Activated CD4-positive, alpha-beta T cell treated with anti-CD3 and anti-CD28 coated beads for 36 hours (primary cell): ENCODE measurements at regions not wholly inside any gene's neighbourhood (a gene's known extent, or its start where the extent isn't known, plus 50 kb on each side); places are given as distances from the start of the nearest gene placed in this dataset.
"Not testable (repeated sequence)": the region's sequence is repeated elsewhere in the genome, so short reads cannot be mapped to it uniquely, and the experiment has no call there.

Experiments
- ATAC-seq: fragments of 200-7000 bp; cut with Tn5 transposase; one replicate; pipeline ENCODE4 v1.10.0; 2021; ENCODE audit warnings: mild to moderate bottlenecking, moderate library complexity
- CTCF ChIA-PET: fragments of 350-600 bp; sonication (Branson Sonifier 250); formaldehyde crosslinking; loops from one replicate; lab custom pipeline; 2021; ENCODE audit warnings: antibody characterized with exemption; lab: Charles Lee
- POLR2A ChIA-PET: fragments of 350-600 bp; sonication (Branson Sonifier 250); formaldehyde crosslinking; loops from one replicate; lab custom pipeline; 2021; ENCODE audit warnings: antibody characterized with exemption, inconsistent platforms; lab: Charles Lee
- DNase-seq: peaks from one replicate; pipeline ENCODE4 v3.0.0-alpha.2; 2020
- H3K27ac Mint-ChIP-seq: one replicate; pipeline ENCODE4 v1.8.0; 2021; ENCODE audit warnings: mixed read lengths
- H3K27me3 Mint-ChIP-seq: one replicate; pipeline ENCODE4 v1.8.0; 2021; ENCODE audit warnings: mixed read lengths
- H3K36me3 Mint-ChIP-seq: one replicate; pipeline ENCODE4 v1.8.0; 2021; ENCODE audit warnings: low read depth, mixed read lengths
- H3K4me1 Mint-ChIP-seq: one replicate; pipeline ENCODE4 v1.8.0; 2021; ENCODE audit warnings: mixed read lengths
- H3K4me3 Mint-ChIP-seq: one replicate; pipeline ENCODE4 v1.8.0; 2021; ENCODE audit warnings: mild to moderate bottlenecking, moderate library complexity, mixed read lengths
- H3K9me3 Mint-ChIP-seq: one replicate; pipeline ENCODE4 v1.8.0; 2021; ENCODE audit warnings: low read depth, mixed read lengths
- intact Hi-C, 2 experiments: fragments of 100-400 bp; cut with DNase I in 1 of 2; cut with micrococcal nuclease in 1 of 2; formaldehyde crosslinking; loops; one replicate each; pipeline versions ENCODE4 v1.14.2 to v1.15.1; 2022 to 2024; cut with DNase I, micrococcal nuclease

DNA sequence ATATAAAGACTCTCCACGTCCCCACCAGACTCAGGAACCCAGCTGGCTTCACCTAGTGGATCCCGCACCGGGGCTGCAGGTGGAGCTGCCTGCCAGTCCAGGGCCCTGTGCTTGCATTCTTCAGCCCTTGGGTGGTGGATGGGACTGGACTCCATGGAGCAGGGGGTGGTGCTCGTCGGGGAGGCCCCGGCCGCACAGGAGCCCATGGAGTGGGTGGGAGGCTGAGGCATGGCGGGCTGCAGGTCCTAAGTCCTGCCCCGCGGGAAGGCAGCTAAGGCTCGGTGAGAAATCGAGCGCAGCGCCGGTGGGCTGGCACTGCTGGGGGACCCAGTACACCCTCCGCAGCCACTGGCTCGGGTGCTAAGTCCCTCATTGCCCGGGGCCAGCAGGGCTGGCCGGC, 90.8 kb upstream of the EMCN start:
- H3K36me3 Mint-ChIP-seq, CTCF ChIA-PET, H3K9me3 Mint-ChIP-seq, H3K27ac Mint-ChIP-seq, POLR2A ChIA-PET, intact Hi-C loops, ATAC-seq, H3K27me3 Mint-ChIP-seq, DNase-seq, H3K4me3 Mint-ChIP-seq: not testable (repeated sequence)
- H3K4me1 Mint-ChIP-seq = peaks cover 11% of the 10 kb centered on the region

- peaks cover 8% of the 10 kb centered on the region for H3K4me1 Mint-ChIP-seq
- H3K27ac Mint-ChIP-seq = no peak overlapping the region
- no peaks in the 10 kb centered on the region for H3K9me3 Mint-ChIP-seq
- ChIA-PET CTCF (interaction anchor here (1.2 kb wide), 1 partner anchor 13 kb away, joined by 3 read pairs; no protein-coding TSS in a partner anchor), POLR2A (no interaction called here)
- ATAC-seq = no peak
- H3K4me3 Mint-ChIP-seq = no peak overlapping the region
- H3K27me3 Mint-ChIP-seq = peaks cover 2% of the 10 kb centered on the region
- H3K36me3 Mint-ChIP-seq = no peaks in the 10 kb centered on the region
- intact Hi-C loops = no loop called here
- no peak for DNase-seq
These were observed 87.3 kb upstream of the EMCN start for GRCh38 chr4:100605144-100605543.

DNA sequence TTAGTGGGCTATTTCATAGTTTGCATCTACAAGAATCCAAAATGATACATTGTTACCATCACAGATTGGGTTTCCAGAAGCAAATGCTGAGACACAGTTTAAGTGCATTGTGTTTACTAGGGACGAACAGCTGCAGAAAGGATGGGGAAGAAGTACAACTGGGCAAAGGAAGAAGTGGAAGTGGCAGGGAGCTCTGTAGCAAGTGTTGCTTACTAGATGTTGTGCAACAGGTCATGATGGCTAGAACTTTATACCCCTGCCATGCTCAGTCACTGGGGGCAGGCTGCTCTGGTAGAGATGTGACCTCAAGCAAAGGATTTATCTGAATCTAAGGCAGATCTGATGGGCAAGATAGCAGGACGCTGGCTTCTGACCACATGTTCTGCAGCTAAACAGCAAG, 76.1 kb upstream of the EMCN start:
- no peaks in the 10 kb centered on the region for H3K36me3 Mint-ChIP-seq
- ATAC-seq (no peak), DNase-seq (no peak)
- no peak overlapping the region for H3K4me3 Mint-ChIP-seq
- intact Hi-C loops = no loop called here
- no peak overlapping the region for H3K27ac Mint-ChIP-seq
- ChIA-PET POLR2A (no interaction called here), CTCF (no interaction called here)
- H3K27me3 Mint-ChIP-seq = peaks cover 2% of the 10 kb centered on the region
- H3K4me1 Mint-ChIP-seq = peaks cover 9% of the 10 kb centered on the region
- H3K9me3 Mint-ChIP-seq = no peaks in the 10 kb centered on the region

DNA sequence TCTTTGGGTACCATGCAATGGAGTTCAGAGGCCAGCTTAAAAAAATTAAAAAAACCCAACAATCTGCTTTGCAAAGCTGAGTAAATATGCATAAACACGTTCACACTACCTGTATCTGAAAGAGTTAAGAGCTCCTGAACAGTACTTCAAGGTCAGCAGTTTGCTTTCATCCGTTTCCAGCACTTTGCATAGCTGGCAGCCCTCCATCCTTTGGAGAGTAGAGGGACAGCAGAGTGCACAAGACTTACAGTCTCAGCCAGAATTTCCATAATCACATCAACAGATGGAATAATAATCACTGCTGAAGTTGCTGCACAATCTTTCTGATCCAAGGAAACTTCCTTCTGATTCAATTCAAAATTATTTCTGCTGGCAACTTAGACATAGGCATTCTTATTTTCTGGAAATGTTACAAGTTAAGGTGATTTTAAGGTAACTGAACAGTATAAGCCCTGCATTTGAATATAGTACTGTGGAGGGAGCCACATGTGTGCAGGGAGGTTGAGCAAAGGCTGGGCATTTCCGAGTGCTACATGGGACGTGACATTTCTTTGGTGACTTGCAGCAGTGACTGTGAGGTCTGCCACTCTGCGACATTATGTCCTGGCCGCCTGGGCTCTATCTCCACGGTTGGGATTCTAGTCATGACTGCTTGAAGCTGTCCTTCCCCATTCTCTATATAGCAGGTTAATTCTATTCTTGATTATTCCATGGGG, 73.5 kb upstream of the EMCN start:
- ATAC-seq (no peak), DNase-seq (no peak)
- ChIA-PET POLR2A (no interaction called here), CTCF (interaction anchor here (1.5 kb wide), 1 partner anchor 11 kb away, joined by 3 read pairs; no protein-coding TSS in a partner anchor)
- no peak overlapping the region for H3K4me3 Mint-ChIP-seq
- H3K4me1 Mint-ChIP-seq = peaks cover 9% of the 10 kb centered on the region
- H3K9me3 Mint-ChIP-seq = no peaks in the 10 kb centered on the region
- intact Hi-C loops = no loop called here
- H3K36me3 Mint-ChIP-seq = no peaks in the 10 kb centered on the region
- peaks cover 2% of the 10 kb centered on the region for H3K27me3 Mint-ChIP-seq
- H3K27ac Mint-ChIP-seq = no peak overlapping the region

DNA sequence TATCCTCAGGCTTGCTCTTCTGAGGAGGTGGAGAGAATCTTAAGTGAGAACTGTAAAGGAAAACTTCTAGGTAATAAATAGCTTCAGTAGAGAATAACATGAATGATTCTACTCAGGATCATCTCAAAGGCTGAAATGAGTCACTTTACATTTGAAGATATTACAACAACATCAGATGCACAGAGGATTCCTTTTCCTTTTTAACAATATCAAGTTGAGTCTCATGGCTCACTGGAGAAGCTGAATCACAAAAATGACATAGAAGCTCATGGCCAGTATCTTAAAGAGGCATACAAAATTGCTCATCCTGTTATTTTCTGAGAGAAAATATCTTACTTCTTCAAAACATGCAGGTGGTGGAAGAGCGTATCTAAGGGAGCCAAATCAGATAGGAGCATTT, 72.5 kb upstream of the EMCN start:
- H3K36me3 Mint-ChIP-seq = no peaks in the 10 kb centered on the region
- H3K4me3 Mint-ChIP-seq = no peak overlapping the region
- ChIA-PET CTCF (no interaction called here), POLR2A (no interaction called here)
- H3K27ac Mint-ChIP-seq = no peak overlapping the region
- H3K9me3 Mint-ChIP-seq = peaks cover 1% of the 10 kb centered on the region
- ATAC-seq (peak; percentile 57), DNase-seq (no peak)
- H3K4me1 Mint-ChIP-seq = peaks cover 9% of the 10 kb centered on the region
- peaks cover 2% of the 10 kb centered on the region for H3K27me3 Mint-ChIP-seq
- intact Hi-C loops = no loop called here

- peaks cover 1% of the 10 kb centered on the region for H3K9me3 Mint-ChIP-seq
- POLR2A ChIA-PET = no interaction called here
These were observed 70.3 kb upstream of the EMCN start for GRCh38 chr4:100588076-100588475.

DNA sequence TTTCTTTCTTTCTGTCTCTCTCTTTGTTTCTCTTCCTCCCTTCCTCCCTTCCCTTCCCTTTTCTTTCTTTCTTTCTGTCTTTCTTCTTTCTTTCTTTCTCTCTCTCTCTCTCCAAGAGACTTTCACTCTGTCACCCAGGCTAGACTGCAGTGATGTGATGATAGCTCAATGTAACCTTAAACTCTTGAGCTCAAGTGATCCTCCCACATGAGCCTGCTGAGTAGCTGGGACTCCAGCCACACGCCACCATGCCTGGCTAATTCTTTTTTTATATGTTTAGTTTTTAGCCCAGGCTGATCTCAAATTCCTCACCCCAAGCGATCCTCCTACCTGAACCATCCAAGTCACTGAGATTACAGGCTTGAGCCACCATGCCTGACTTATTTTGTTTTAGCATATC, 64.3 kb upstream of the EMCN start:
- intact Hi-C loops = no loop called here
- no peak for ATAC-seq
- ChIA-PET CTCF (no interaction called here), POLR2A (no interaction called here)
- Mint-ChIP-seq H3K27ac (no peak overlapping the region), H3K36me3 (no peaks in the 10 kb centered on the region), H3K4me1 (no peaks in the 10 kb centered on the region), H3K27me3 (peaks cover 2% of the 10 kb centered on the region), H3K4me3 (no peak overlapping the region), H3K9me3 (peaks cover 1% of the 10 kb centered on the region)
- DNase-seq = no peak

More at GRCh38 chr4:100588076-100588475, 70.3 kb upstream of the EMCN start:
- DNase-seq (no peak), ATAC-seq (no peak)
- Mint-ChIP-seq H3K36me3 (no peaks in the 10 kb centered on the region), H3K27ac (no peak overlapping the region), H3K4me3 (no peak overlapping the region), H3K4me1 (peaks cover 9% of the 10 kb centered on the region), H3K27me3 (peaks cover 2% of the 10 kb centered on the region)
- CTCF ChIA-PET = interaction anchor here (0.9 kb wide), 1 partner anchor 522 kb away, joined by 3 read pairs; no protein-coding TSS in a partner anchor
- intact Hi-C loops = no loop called here

GRCh38 chr4:100581337-100581736, 63.5 kb upstream of the EMCN start:
- no peaks in the 10 kb centered on the region for H3K36me3 Mint-ChIP-seq
- intact Hi-C loops = no loop called here
- no peak overlapping the region for H3K4me3 Mint-ChIP-seq
- POLR2A ChIA-PET = no interaction called here
- H3K27me3 Mint-ChIP-seq = peaks cover 2% of the 10 kb centered on the region
- DNase-seq (peak; percentile 8), ATAC-seq (peak; percentile 74)
- CTCF ChIA-PET = interaction anchor here (0.8 kb wide), 1 partner anchor 10 kb away, joined by 3 read pairs; no protein-coding TSS in a partner anchor
- no peak overlapping the region for H3K27ac Mint-ChIP-seq
- H3K4me1 Mint-ChIP-seq = no peaks in the 10 kb centered on the region
- peaks cover 1% of the 10 kb centered on the region for H3K9me3 Mint-ChIP-seq

GRCh38 chr4:100576570-100576969, 58.7 kb upstream of the EMCN start:
- ATAC-seq (peak; percentile 30), DNase-seq (no peak)
- Mint-ChIP-seq H3K27me3 (peaks cover 2% of the 10 kb centered on the region), H3K4me3 (no peak overlapping the region), H3K27ac (no peak overlapping the region), H3K36me3 (no peaks in the 10 kb centered on the region), H3K4me1 (no peaks in the 10 kb centered on the region), H3K9me3 (no peaks in the 10 kb centered on the region)
- ChIA-PET POLR2A (no interaction called here), CTCF (no interaction called here)
- intact Hi-C loops = no loop called here

DNA sequence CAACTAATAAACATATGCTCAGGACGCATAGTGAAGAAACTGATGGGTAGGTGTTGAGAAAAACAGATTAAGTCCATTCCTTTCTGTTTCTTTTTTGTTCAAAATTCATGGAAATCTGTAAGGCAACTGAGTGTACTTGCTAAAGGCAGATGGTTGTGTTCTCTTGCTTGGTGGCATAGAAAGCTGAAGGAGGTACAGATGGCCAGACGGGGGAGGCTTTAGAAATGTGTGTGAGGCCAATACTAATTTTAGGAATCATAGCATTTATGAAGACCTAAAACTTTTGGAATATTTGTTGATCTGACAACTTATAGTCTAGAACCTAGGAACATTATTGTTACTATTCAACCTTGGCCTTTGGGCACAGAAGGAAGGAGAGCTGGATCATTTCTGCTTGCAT, 56.8 kb upstream of the EMCN start:
- ChIA-PET CTCF (no interaction called here), POLR2A (no interaction called here)
- Mint-ChIP-seq H3K27ac (no peak overlapping the region), H3K4me3 (no peak overlapping the region), H3K27me3 (no peaks in the 10 kb centered on the region), H3K9me3 (no peaks in the 10 kb centered on the region), H3K36me3 (no peaks in the 10 kb centered on the region), H3K4me1 (no peaks in the 10 kb centered on the region)
- intact Hi-C loops = no loop called here
- DNase-seq (no peak), ATAC-seq (no peak)

DNA sequence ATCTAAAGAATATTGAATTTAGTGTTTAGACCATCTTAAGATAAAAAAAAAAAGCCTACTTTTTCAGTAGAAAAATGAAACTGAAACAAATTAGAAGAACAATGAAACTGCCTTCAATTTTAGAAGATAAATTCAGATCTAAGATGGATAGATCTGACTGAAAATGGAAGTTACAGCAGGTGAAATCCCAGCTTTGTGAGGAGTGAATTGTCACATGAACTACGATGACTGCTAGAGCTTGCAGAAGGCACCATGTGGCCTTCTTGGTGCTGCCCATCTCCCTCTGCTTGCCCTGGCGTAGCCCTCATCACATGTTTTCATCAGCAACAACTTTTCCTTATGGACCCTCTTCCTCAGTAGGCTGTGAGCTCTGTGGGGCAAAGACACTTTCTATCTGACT, 51.4 kb upstream of the EMCN start:
- CTCF ChIA-PET = no interaction called here

More for the DNA sequence above, 51.4 kb upstream of the EMCN start:
- DNase-seq (peak; percentile 14), ATAC-seq (peak; percentile 91)
- H3K4me1 Mint-ChIP-seq = peaks cover 21% of the 10 kb centered on the region
- intact Hi-C loops = loop anchor here (5.0 to 10.0 kb wide), 2 partner anchors 474 to 487 kb away; no protein-coding TSS in a partner anchor
- POLR2A ChIA-PET = interaction anchor here (0.7 kb wide), 1 partner anchor 48 kb away, joined by 14 read pairs; no protein-coding TSS in a partner anchor
- no peak overlapping the region for H3K4me3 Mint-ChIP-seq
- peak overlapping the region; percentile 63 for H3K27ac Mint-ChIP-seq
- H3K27me3 Mint-ChIP-seq = no peaks in the 10 kb centered on the region
- no peaks in the 10 kb centered on the region for H3K36me3 Mint-ChIP-seq
- no peaks in the 10 kb centered on the region for H3K9me3 Mint-ChIP-seq
